NT2/D1 (cell line): ENCODE measurements at regions not wholly inside any gene's neighbourhood (a gene's known extent, or its start where the extent isn't known, plus 50 kb on each side); places are given as distances from the start of the nearest gene placed in this dataset.

ENCODE experiments used
- SUZ12 ChIP-seq: IDR thresholded peaks from 2 replicates; pipeline ENCODE4 v1.6.1; 2011; ENCODE audit not compliant: insufficient read length, insufficient read depth; ENCODE audit errors: extremely low read depth
- ZNF274 ChIP-seq: IDR thresholded peaks from 2 replicates; pipeline ENCODE4 v1.6.1; 2011; ENCODE audit warnings: mild to moderate bottlenecking, low read depth, low read length

DNA sequence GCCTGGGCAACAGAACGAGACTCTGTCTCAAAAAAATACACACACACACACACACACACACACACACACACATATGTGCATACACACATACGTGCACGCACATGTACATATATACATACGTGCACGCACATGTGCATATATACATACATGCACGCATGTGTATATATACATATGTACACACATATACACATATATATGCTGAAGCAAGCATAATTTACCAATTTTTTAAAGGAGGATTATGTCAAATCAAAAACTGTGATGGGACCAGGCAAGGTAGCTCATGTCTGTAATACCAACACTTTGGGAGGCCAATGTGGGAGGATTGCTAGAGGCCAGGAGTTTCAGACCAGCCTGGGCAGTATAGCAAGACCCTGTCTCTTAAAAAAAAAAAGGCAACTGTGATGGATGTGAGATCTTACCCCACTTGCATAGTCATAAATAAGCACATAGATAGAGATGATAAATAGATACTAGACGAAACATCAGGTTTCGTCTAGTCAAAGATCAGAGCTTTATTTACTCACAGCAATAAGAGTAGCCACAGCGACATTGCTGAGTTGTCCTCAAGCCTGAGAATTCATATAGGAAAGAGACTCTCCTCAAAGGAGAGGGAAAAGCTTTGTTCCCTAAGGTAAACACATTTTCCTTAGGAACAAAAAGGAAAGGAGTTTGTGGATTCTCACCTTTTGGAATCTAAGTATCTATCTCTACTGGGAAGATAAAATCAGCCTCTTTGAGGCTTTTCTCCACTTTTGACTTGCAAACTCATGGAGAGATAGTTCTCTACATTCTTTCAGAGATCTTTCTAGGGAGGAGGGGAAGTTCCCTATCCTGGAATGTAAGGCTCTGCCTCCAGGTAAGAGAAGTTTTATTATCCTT lies 74.7 kb upstream of the AMN1 start:
- TF ChIP-seq SUZ12: no peak
- TF ChIP-seq ZNF274: no peak
